HG03060 (cell line): ENCODE measurements at regions not wholly inside any gene's neighbourhood (a gene's known extent, or its start where the extent isn't known, plus 50 kb on each side); places are given as distances from the start of the nearest gene placed in this dataset.

Source experiments
- ATAC-seq: cut with Tn5 transposase; IDR thresholded peaks from one replicate; pipeline ENCODE4 v1.9.1; 2021; ENCODE audit warnings: low read depth, moderate number of reproducible peaks; ENCODE audit not compliant: unreplicated experiment

DNA sequence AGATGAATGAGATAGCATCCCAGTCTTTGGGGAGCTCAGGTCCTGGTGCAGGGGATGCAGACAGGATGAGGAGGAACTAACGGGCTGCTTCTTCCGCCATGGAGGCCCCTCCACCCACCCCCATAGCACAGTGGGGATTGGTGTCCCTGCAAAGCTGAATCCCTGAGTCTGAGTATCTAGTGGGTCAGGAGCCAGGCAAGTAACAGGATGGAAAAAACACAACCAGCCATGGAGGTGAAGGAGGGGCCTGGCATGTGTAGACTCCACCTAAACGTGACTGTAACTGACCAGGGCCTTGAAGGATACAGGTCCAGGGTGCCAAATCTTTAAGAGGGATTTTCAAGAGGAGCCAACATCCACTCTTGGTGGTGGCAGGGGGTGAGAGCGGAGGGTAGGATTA lies 327.8 kb upstream of the MSX2 start:
- ATAC-seq, result no peak

DNA sequence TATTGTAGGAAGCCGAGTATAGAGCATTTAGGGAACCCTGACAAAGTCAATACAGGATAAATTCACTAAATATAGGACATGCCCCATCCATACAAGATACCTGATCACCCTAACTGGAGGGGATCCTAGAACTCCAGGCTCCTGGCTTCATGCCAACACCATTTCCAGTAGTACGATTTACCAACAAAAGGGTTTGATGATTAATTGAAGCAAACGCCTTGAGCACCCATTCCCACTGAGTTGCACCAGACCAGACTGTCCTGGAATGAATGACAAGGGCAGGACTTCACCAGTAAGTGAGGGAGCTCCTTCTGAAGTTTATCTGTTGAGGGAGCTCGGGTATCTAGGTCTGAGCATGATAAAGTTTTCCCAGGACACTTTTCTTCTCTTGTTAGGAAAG lies 327.2 kb upstream of the MSX2 start:
- no peak for ATAC-seq

- ATAC-seq, result no peak
Measured at GRCh38 chr5:174398171-174398570, 326.2 kb upstream of the MSX2 start.

DNA sequence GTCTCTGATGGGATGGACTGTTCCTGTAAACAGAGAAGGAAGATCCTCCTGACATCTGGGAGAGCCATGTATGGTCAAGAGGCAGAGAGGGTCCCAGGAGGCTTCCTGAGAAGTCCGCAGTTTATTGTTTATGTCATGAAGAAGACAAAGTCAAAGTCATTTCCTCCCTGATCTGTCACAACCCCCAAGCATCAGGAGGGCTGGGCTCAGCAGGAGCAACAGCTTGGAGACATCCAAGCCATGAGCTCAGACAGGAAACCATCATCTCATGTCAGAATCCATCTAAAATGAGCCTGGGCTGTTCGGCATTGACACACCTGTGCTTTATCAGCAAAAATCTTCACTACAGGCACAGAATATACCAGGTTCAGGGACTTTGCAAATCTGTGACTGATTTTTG lies 325.0 kb upstream of the MSX2 start:
- no peak for ATAC-seq

- no peak for ATAC-seq
Measured at GRCh38 chr5:174400461-174400860, 323.9 kb upstream of the MSX2 start.

DNA sequence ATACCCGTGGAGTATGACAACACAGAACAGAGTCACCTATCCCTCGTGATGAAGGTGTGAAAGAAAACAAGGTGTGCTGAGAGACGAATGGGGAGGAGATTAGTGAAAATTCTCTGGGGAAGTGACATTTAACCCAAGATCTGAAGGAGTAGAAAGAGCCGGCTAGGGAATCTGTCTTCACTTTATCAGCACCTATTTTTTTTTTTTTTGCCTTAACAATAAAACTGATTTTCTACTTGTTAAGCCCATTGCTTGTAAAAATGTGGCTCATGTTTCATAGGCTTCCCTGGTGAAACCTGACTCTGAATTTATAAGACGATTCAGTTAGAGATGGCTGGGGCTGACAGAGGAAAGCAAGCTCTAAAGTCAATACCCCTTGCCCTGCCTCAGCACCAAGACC lies 322.6 kb upstream of the MSX2 start:
- no peak for ATAC-seq

DNA sequence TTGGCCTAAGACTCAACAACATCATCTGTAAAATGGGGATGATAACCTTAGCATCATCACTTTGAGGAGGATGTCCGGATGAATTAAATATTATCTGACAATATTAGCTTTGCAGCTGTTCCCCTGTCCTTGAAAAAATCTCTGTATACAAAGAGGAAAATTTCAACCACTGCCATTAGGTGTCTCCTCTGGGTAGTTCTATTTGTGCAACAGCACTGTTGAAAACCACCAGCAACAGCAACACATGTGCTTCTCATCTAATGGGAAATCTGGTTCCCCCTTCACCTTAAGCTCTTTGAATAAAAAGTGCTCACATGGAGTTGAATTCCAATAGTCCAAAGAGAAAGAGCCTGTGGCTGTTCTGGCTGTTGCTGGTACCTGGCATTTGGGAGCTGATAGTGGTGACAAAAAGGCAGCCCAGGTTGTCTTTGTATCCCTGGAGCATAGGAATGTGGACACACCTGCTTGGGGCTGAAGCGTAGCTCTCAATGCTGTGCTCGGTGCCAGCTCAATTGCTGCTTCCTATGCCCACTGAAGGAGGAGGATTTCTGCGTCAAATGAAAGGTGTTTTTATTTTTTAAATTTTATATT lies 322.1 kb upstream of the MSX2 start:
- ATAC-seq, result no peak

- ATAC-seq, result no peak
Measured at GRCh38 chr5:174404848-174405247, 319.5 kb upstream of the MSX2 start.

DNA sequence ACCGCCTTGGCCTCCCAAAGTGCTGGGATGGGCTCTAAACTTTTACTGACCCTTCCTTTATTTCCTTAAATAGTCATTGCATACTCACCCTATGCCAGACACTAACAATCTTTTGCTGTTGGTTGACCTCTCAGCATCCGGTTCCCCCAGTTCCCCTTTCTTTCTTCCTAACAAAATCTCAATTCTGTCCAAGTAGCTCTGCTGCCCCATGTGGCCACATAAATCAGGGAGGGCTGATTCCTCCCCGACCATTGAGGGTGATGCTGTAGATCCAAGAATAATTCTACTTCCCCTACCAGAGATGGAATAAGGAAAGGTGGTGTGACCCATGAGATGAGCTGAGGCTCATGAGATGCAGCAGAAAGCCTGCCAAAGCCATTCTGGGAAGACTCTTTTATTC lies 315.3 kb upstream of the MSX2 start:
- ATAC-seq, result no peak

GRCh38 chr5:174409971-174410370 lies 314.4 kb upstream of the MSX2 start:
- ATAC-seq, result no peak

GRCh38 chr5:174410716-174411478 lies 313.5 kb upstream of the MSX2 start:
- ATAC-seq, result no peak

DNA sequence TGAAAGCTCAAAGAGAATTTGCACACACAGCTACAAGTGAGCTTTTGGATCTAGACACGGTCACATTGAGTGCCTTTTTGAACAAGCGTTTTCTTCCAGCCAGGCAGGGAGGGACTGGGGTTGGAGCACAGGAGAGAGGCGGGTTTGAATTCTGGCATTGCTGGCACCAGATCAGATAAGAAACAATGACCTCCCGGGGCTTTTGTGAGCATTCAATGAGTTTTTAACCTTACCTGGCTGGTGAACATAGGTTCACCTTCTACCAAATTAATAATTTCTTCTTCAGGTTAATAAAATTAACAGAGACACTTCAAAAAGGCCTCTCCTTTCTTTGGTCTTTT lies 312.9 kb upstream of the MSX2 start:
- no peak for ATAC-seq

- ATAC-seq, result no peak
Measured at GRCh38 chr5:174412374-174412773, 312.0 kb upstream of the MSX2 start.

DNA sequence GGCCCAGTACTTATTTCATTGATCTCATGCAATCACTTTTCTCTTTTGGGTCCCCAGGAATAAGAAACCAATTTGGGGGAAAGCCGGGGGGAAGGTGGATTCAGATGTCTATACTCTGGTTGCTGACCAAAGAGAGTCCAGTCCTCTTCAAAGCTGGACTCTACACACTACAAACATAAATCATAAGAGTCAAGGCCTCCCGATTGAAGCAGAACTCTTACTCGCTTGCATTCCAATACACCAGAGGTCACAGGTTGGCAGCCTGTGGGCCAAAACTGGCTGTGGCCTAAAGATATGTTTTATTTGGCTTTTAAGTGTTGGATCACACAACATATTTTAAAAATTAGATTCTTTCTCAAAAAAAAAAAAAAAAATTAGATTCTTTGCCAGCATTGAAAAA lies 311.4 kb upstream of the MSX2 start:
- ATAC-seq, result no peak

GRCh38 chr5:174413567-174414314 lies 310.6 kb upstream of the MSX2 start:
- no peak for ATAC-seq

- ATAC-seq, result no peak
Measured at GRCh38 chr5:174414315-174414710, 310.1 kb upstream of the MSX2 start.

- no peak for ATAC-seq
Measured at GRCh38 chr5:174418809-174419539, 305.4 kb upstream of the MSX2 start.

DNA sequence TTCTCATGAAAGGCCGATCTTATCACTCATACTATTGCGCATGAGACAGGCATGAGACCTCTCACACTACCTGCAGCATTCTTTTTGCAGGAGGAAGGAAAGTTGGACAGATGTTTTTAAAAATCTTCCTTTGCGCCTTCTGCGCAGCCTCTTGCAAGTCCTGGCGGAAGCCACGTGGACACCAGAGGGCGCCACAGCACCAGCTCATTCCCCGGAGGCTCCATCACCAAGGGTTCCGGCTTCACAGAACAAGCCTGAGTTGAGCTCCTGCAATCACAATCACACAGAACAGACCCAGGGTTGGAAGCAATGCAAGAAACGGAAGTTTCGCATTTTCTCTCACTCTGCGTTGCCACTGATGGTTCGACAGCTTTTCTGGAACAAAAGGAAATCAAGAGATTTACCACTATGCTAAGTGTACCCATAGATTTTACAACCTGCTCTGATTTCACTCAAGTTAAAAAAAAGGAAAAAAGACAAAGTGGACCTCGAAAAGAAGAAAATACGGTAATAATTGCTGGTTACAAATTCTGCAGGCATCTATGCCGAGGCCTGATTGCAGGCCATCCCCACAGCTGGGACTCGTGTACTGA lies 304.7 kb upstream of the MSX2 start:
- ATAC-seq, result no peak

DNA sequence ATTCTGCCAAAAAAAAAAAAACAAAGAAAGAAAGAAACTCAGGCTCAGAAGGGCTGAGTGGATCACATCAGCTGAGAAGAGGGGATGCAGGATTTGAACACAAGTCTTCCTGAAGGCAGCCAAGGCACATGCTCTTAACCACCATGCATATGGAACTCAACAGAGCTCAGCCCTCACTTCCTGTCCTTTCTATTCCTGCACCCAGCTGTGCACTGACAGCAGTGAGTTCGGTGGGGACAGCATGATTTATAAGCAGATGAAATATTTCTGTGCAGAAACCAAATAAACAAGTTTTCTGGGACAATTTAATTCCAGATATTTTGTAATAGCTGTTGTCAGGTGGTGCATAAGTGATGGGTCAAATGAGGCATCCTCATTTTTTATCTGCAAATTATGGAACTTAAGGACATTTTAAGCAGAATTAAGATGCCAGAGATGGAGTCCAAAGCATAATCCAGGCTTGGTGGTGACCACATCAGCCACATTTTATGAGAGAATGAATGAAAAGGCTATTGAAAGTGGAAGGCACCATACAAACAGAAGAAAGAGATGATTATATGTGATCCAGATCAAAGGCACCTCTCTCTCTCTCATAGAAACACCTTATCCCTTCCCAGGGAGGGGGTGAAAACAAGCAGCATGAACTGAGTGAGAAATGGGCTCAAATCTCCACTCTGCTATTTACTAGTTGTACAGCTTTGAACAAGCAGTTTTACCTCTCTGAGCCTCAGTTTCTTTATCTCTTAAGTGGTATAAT lies 303.6 kb upstream of the MSX2 start:
- ATAC-seq, result no peak

DNA sequence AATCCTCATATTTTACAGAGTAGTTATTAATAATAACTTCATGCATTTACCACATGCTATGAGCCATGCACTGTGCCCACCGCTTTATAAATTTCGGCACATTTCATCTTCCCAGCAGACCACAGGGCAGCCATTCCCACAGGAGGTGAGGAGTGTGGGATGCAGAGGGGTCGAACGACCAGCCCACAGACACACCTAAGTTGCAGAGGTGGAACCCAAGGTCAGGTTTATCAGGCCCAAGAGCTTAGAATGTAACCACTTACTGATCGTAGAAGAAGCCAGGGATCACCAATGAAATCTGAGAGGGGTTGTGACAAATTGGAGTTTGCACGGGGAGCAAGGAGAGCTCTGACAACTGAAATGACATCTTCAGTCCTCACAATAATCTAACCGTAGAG lies 303.0 kb upstream of the MSX2 start:
- ATAC-seq, result no peak
